Ishikawa (cell line): ENCODE measurements at regions not wholly inside any gene's neighbourhood (a gene's known extent, or its start where the extent isn't known, plus 50 kb on each side); places are given as distances from the start of the nearest gene placed in this dataset.

Experiments used
- CEBPB ChIP-seq: IDR thresholded peaks from 2 replicates; pipeline ENCODE4 v1.6.1; 2012
- CREB1 ChIP-seq: IDR thresholded peaks from 2 replicates; pipeline ENCODE4 v1.6.1; 2012; ENCODE audit warnings: low read depth
- EGR1 ChIP-seq: IDR thresholded peaks from 2 replicates; pipeline ENCODE4 v1.6.1; 2012
- EP300 ChIP-seq: IDR thresholded peaks from 2 replicates; pipeline ENCODE4 v1.6.1; 2012; ENCODE audit warnings: borderline replicate concordance
- FOXM1 ChIP-seq: IDR thresholded peaks from 2 replicates; pipeline ENCODE4 v1.6.1; 2012; ENCODE audit warnings: low read depth, borderline replicate concordance
- NFIC ChIP-seq: IDR thresholded peaks from 2 replicates; pipeline ENCODE4 v1.6.1; 2012
- RAD21 ChIP-seq: IDR thresholded peaks from 2 replicates; pipeline ENCODE4 v1.6.1; 2012; ENCODE audit warnings: low read depth
- TAF1 ChIP-seq: IDR thresholded peaks from 2 replicates; pipeline ENCODE4 v1.6.1; 2012; ENCODE audit warnings: low read depth, mild to moderate bottlenecking
- TCF12 ChIP-seq: IDR thresholded peaks from 2 replicates; pipeline ENCODE4 v1.6.1; 2012; ENCODE audit warnings: low read depth
- TEAD4 ChIP-seq: IDR thresholded peaks from 2 replicates; pipeline ENCODE4 v1.6.1; 2012
- YY1 ChIP-seq: IDR thresholded peaks from 2 replicates; pipeline ENCODE4 v1.6.1; 2012; ENCODE audit warnings: low read depth
- ZBTB7A ChIP-seq: IDR thresholded peaks from 2 replicates; pipeline ENCODE4 v1.6.1; 2012; ENCODE audit warnings: low read depth
- TF ChIP-seq, protein P1 (sequence below): IDR thresholded peaks from 2 replicates; pipeline ENCODE4 v1.6.1; 2012; ENCODE audit warnings: low read depth, mild to moderate bottlenecking
- TF ChIP-seq, protein P2 (sequence below): IDR thresholded peaks from 2 replicates; pipeline ENCODE4 v1.6.1; 2012
- TF ChIP-seq, protein P3 (sequence below): IDR thresholded peaks from 2 replicates; pipeline ENCODE4 v1.6.1; 2012

DNA sequence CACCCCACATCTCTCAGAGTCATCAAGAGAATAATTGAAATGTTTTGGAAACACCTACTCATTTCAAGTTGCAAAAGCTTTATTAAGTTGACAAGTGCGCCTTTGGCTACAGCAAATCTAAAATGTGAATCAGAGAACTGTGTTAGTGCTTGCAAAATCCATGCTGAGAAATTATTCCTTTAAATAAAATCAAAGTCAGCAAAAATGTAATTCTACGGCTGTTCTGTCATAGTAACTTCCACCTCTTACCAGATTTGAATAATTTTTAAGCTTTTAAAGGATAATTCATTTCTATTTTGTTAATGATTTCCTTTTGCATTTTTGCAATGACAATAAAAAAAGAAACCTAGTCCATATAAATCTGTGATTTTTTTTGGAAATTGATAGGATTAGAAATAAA is 1779.1 kb downstream of the STIM2 start:
- TF ChIP-seq TEAD4 (no peak), RAD21 (no peak), YY1 (no peak), NFIC (no peak), CREB1 (no peak), TAF1 (no peak), EGR1 (no peak), TCF12 (no peak), CEBPB (no peak), ZBTB7A (no peak), FOXM1 (no peak), EP300 (no peak)
- TF ChIP-seq, protein P1, sequence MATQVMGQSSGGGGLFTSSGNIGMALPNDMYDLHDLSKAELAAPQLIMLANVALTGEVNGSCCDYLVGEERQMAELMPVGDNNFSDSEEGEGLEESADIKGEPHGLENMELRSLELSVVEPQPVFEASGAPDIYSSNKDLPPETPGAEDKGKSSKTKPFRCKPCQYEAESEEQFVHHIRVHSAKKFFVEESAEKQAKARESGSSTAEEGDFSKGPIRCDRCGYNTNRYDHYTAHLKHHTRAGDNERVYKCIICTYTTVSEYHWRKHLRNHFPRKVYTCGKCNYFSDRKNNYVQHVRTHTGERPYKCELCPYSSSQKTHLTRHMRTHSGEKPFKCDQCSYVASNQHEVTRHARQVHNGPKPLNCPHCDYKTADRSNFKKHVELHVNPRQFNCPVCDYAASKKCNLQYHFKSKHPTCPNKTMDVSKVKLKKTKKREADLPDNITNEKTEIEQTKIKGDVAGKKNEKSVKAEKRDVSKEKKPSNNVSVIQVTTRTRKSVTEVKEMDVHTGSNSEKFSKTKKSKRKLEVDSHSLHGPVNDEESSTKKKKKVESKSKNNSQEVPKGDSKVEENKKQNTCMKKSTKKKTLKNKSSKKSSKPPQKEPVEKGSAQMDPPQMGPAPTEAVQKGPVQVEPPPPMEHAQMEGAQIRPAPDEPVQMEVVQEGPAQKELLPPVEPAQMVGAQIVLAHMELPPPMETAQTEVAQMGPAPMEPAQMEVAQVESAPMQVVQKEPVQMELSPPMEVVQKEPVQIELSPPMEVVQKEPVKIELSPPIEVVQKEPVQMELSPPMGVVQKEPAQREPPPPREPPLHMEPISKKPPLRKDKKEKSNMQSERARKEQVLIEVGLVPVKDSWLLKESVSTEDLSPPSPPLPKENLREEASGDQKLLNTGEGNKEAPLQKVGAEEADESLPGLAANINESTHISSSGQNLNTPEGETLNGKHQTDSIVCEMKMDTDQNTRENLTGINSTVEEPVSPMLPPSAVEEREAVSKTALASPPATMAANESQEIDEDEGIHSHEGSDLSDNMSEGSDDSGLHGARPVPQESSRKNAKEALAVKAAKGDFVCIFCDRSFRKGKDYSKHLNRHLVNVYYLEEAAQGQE, result no peak
- TF ChIP-seq, protein P2, sequence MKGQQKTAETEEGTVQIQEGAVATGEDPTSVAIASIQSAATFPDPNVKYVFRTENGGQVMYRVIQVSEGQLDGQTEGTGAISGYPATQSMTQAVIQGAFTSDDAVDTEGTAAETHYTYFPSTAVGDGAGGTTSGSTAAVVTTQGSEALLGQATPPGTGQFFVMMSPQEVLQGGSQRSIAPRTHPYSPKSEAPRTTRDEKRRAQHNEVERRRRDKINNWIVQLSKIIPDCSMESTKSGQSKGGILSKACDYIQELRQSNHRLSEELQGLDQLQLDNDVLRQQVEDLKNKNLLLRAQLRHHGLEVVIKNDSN, result no peak
- TF ChIP-seq, protein P3, sequence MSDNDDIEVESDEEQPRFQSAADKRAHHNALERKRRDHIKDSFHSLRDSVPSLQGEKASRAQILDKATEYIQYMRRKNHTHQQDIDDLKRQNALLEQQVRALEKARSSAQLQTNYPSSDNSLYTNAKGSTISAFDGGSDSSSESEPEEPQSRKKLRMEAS, result no peak

DNA sequence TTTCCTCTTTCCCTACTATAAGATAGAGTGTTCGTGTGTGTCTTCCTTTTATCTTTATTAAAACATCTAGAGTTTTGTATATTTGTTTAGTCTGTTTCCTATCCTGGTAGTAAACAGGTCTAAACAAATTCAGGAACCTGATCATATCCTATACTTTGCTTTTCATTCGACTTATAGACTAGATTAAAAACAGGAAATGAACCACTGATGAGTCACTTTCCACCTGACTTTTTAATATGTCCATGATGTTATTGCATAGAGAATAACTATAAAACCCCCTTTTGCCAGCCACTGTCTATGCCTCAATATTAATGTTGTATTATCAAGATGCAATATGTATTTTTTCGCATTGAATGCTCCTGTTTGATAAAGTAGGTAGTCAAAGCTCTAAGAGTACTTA is 1794.0 kb downstream of the STIM2 start:
- TF ChIP-seq CREB1 (no peak), ZBTB7A (no peak), RAD21 (no peak), TAF1 (no peak), NFIC (no peak), EGR1 (no peak), TEAD4 (no peak), YY1 (no peak), EP300 (no peak), CEBPB (no peak), FOXM1 (no peak), TCF12 (no peak)
- TF ChIP-seq, protein P2, result no peak
- TF ChIP-seq, protein P3, result no peak
- TF ChIP-seq, protein P1, result no peak

DNA sequence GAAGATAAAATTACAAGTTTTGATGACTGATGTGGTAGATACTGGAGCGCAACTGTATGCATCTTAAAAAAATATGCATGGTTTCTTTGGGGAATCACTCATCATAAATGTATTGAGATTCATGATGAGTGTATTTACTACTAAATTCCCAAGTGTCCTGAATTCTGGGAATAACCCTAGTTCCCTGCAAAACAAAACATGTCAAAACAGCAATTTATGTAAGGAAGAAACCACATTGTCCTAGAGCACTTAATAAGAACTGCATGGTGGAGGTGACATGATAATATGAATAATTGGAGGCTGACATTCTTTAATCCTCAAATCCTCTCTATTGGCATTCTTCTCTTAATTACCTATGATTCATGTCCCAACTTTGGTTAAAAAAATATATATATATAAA is 1804.7 kb downstream of the STIM2 start:
- no peak for TF ChIP-seq RAD21
- TF ChIP-seq, protein P1, result no peak
- TF ChIP-seq, protein P3, result no peak
- no peak for TF ChIP-seq TCF12
- no peak for TF ChIP-seq TAF1
- TF ChIP-seq NFIC, result no peak
- no peak for TF ChIP-seq TEAD4
- TF ChIP-seq FOXM1, result no peak
- TF ChIP-seq ZBTB7A, result no peak
- TF ChIP-seq CEBPB, result no peak
- no peak for TF ChIP-seq YY1
- no peak for TF ChIP-seq EP300
- TF ChIP-seq, protein P2, result no peak
- TF ChIP-seq EGR1, result no peak
- no peak for TF ChIP-seq CREB1

DNA sequence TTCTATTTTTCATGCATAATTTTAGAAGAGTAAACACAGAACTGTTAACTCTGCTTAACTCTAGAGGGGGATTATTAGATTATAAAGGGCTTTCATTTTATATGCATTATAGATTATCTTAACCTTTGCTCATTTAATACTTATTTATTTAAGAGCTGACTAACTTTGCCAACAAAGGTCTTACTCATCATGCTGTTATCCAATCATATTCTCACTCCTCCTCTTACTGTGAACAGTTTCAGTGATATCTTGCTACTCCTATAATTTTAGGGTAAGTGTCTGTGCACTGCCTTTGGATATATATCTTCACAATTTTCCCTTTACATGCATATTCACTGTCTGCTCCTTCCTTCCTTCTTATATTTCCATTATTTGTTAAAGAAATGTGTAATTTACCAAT is 1814.9 kb downstream of the STIM2 start:
- no peak for TF ChIP-seq TAF1
